Mesothelial cell of epicardium (in vitro differentiated cells): ENCODE measurements at regions not wholly inside any gene's neighbourhood (a gene's known extent, or its start where the extent isn't known, plus 50 kb on each side); places are given as distances from the start of the nearest gene placed in this dataset.
A peak's percentile ranks its signal among the peaks of the same experiment; 100 is the strongest.

ENCODE experiments used
- DNase-seq, 2 experiments: peaks; one replicate each; pipeline ENCODE4 v3.0.0; 2021; ENCODE audit warnings: low spot score in 2 of 2; ENCODE audit not compliant: unreplicated experiment in 2 of 2
- H3K27ac Mint-ChIP-seq: 2 replicates; pipeline ENCODE4 v1.8.0; 2021; ENCODE audit warnings: mixed read lengths
- H3K27me3 Mint-ChIP-seq: 2 replicates; pipeline ENCODE4 v1.8.0; 2021; ENCODE audit warnings: low read depth, mixed read lengths
- H3K36me3 Mint-ChIP-seq: 2 replicates; pipeline ENCODE4 v1.8.0; 2021; ENCODE audit warnings: mixed read lengths
- H3K4me1 Mint-ChIP-seq: 2 replicates; pipeline ENCODE4 v1.8.0; 2021; ENCODE audit warnings: mixed read lengths
- H3K4me3 Mint-ChIP-seq: 2 replicates; pipeline ENCODE4 v1.8.0; 2021; ENCODE audit warnings: mild to moderate bottlenecking, moderate library complexity, mixed read lengths
- H3K9me3 Mint-ChIP-seq: 2 replicates; pipeline ENCODE4 v1.8.0; 2021; ENCODE audit warnings: mixed read lengths
- TF ChIP-seq, protein P1 (sequence below): fragments of 200-600 bp; sonication (generic); IDR thresholded peaks from one replicate; pipeline ENCODE4 v1.5.0; 2021; ENCODE audit warnings: antibody characterized with exemption; ENCODE audit not compliant: unreplicated experiment

DNA sequence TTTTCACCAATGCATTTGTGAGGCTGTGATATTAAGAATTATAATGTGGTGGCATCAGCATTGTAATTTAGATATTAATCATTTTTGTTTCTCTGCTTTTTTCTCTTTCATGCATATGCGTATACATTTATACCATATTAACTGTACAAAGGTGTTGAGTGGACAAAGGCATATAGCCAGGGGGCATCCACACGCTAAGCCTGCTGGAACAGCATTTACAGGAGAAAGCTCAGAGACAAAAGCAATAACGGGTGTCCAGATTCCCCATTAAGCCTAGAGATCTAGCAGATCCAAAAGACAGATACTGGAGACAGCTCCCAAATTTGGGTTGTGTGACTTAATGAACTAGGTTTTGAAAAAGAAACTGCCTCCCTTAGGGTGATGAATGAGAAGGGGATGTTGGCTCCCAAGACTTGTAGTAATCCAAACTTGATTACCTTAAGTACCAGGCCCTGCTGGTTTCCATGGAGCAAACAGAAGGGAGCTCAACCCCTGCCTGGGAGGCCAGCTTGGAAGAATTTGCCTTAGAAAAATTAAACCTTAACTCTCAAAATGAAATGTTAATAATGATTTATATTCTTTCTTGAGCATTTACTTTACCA, 181.9 kb downstream of the SLC6A15 start:
- Mint-ChIP-seq H3K36me3 (peaks cover 3% of the 10 kb centered on the region), H3K9me3 (peaks cover 15% of the 10 kb centered on the region), H3K27ac (peak overlapping the region; percentile 23), H3K27me3 (no peaks in the 10 kb centered on the region), H3K4me3 (no peak overlapping the region), H3K4me1 (peaks cover 43% of the 10 kb centered on the region)
- TF ChIP-seq, protein P1, sequence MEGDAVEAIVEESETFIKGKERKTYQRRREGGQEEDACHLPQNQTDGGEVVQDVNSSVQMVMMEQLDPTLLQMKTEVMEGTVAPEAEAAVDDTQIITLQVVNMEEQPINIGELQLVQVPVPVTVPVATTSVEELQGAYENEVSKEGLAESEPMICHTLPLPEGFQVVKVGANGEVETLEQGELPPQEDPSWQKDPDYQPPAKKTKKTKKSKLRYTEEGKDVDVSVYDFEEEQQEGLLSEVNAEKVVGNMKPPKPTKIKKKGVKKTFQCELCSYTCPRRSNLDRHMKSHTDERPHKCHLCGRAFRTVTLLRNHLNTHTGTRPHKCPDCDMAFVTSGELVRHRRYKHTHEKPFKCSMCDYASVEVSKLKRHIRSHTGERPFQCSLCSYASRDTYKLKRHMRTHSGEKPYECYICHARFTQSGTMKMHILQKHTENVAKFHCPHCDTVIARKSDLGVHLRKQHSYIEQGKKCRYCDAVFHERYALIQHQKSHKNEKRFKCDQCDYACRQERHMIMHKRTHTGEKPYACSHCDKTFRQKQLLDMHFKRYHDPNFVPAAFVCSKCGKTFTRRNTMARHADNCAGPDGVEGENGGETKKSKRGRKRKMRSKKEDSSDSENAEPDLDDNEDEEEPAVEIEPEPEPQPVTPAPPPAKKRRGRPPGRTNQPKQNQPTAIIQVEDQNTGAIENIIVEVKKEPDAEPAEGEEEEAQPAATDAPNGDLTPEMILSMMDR: no peak
- no peak for DNase-seq

DNA sequence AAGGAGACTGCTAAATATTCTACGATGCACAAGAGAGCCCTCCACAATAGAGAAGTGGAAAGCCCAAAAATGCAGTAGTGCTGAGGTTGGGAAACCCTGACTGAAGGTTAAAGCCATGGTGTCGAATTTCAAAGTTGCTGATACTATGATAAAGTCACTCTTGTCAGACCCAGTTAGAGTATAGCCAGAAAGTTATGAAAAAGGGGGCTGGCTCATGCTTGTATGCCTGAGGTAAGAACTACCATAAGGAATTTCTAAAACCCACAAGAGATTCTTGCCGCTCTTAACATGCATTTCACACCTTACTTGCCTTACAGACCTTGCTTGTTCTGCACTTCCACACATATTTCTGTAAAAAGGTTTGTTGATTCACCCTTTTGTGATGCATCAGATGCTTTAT, 184.6 kb downstream of the SLC6A15 start:
- DNase-seq: no peak
- TF ChIP-seq, protein P1: no peak
- H3K36me3 Mint-ChIP-seq: peaks cover 2% of the 10 kb centered on the region
- peak overlapping the region; percentile 68 for H3K27ac Mint-ChIP-seq
- H3K4me1 Mint-ChIP-seq: peaks cover 43% of the 10 kb centered on the region
- H3K27me3 Mint-ChIP-seq: no peaks in the 10 kb centered on the region
- peaks cover 4% of the 10 kb centered on the region for H3K9me3 Mint-ChIP-seq
- H3K4me3 Mint-ChIP-seq: no peak overlapping the region

DNA sequence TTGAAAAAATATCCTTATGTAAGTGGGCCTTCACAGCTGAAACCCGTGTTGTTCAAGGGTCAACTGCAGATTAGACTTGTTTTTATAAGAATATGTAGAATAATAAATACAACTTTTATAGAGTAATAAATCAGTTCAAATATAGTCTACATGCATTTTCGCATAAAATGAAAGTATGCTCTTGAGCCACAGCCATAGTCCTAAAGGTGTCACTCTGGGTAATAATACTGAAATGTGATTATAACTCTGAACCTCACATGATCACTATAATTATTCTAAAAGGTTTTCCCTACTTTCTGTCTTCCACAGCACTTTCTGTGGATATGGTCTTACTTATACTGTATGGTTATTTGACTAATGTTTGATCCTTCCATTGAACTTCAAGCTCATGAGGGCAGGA, 185.8 kb downstream of the SLC6A15 start:
- DNase-seq: no peak
- H3K4me1 Mint-ChIP-seq: peaks cover 36% of the 10 kb centered on the region
- peaks cover 2% of the 10 kb centered on the region for H3K36me3 Mint-ChIP-seq
- H3K27me3 Mint-ChIP-seq: no peaks in the 10 kb centered on the region
- peak overlapping the region; percentile 59 for H3K27ac Mint-ChIP-seq
- peaks cover 8% of the 10 kb centered on the region for H3K9me3 Mint-ChIP-seq
- TF ChIP-seq, protein P1: no peak
- H3K4me3 Mint-ChIP-seq: no peak overlapping the region

DNA sequence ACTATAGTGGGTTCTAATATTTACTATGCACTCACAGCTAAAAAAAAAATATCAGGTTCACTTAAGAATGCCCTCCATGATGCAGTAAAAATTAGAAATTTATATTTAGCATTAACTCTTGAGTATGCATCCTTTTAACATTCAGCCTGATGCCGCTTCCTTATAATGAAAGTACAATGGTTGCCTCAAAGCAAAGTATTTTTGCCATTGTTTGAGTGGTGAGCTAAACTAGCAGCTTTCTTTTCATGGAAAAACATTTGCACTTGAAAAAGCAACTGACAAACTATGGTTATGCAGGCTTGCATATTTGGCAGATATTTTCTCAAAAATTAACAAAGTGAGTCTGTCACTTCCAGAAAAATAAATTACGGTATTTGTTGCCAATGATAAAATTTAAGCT, 188.6 kb downstream of the SLC6A15 start:
- Mint-ChIP-seq H3K36me3 (peaks cover 2% of the 10 kb centered on the region), H3K27ac (no peak overlapping the region), H3K27me3 (no peaks in the 10 kb centered on the region), H3K4me1 (peaks cover 21% of the 10 kb centered on the region), H3K4me3 (no peak overlapping the region), H3K9me3 (peaks cover 8% of the 10 kb centered on the region)
- no peak for DNase-seq
- TF ChIP-seq, protein P1: no peak

DNA sequence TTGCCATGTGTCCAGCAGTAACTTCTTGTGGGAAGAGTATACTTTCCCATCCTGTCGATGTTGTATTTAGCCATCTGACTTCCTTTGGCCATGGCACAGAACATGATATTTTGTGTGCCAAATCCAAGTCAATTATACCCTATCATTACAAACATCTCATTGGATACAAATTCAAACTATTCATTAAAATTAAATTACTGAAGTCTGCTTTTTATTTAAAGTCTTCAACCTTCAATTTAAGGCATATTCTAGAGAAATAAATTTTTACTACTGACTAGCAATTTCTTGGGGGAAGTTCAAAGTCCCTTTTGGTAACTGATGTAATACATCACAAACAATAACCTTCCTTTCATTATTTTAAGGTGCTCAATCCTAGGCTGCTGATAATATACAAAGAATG, 192.6 kb downstream of the SLC6A15 start:
- no peak overlapping the region for H3K27ac Mint-ChIP-seq
- TF ChIP-seq, protein P1: no peak
- no peaks in the 10 kb centered on the region for H3K4me1 Mint-ChIP-seq
- H3K4me3 Mint-ChIP-seq: no peak overlapping the region
- H3K27me3 Mint-ChIP-seq: no peaks in the 10 kb centered on the region
- H3K9me3 Mint-ChIP-seq: peaks cover 9% of the 10 kb centered on the region
- DNase-seq: no peak
- no peaks in the 10 kb centered on the region for H3K36me3 Mint-ChIP-seq

DNA sequence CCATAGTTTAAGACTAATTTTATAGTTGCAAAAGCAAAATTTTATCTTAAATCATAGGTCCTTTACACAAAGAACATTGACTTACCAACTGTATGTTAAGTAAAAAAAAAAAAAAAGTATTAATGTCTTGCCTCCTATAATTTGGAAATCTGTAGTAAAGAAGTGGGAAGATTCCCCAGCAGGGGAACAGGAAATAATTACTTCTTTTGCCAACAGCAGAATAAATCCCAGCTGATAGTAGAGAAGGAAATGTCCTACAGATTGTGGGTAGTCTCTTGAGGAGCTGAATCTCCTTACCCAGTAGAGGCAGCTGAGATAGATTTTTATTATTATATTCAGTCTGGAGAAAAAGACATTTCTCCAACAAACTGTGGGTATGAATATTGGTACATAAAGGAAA, 193.7 kb downstream of the SLC6A15 start:
- no peak overlapping the region for H3K4me3 Mint-ChIP-seq
- no peaks in the 10 kb centered on the region for H3K36me3 Mint-ChIP-seq
- TF ChIP-seq, protein P1: no peak
- no peak for DNase-seq
- no peaks in the 10 kb centered on the region for H3K27me3 Mint-ChIP-seq
- peaks cover 9% of the 10 kb centered on the region for H3K9me3 Mint-ChIP-seq
- no peaks in the 10 kb centered on the region for H3K4me1 Mint-ChIP-seq
- H3K27ac Mint-ChIP-seq: no peak overlapping the region
